Lung microvascular endothelial cell (primary cell): ENCODE measurements at regions not wholly inside any gene's neighbourhood (a gene's known extent, or its start where the extent isn't known, plus 50 kb on each side); places are given as distances from the start of the nearest gene placed in this dataset.
"Not testable (repeated sequence)": the region's sequence is repeated elsewhere in the genome, so short reads cannot be mapped to it uniquely, and the experiment has no call there.

ENCODE experiments used
- DNase-seq, 2 donors: peaks; one replicate each; pipeline versions ENCODE4 v3.0.0 to v3.0.0-alpha.2; 2010; ENCODE audit warnings: low read depth in 2 of 2

- DNase-seq = no peak
These were observed 134.8 kb downstream of the RTP5 start for GRCh38 chr2:242004223-242004901.

DNA sequence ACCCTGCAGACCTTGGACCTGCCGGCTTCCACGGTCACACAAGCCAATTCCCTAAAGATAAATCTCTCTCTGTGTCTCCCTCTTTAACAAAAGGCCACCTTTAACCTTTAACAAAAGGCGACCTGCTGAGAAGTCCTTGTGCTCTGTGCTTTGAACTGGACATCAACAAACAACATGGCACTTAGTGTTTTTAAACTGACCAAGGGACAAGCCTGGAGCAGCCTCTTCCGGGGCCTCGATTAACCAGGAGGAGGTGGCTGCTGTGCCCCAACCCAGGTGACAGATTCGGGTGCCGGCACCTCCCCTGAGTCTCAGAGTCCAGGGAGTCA is 135.3 kb downstream of the RTP5 start:
- DNase-seq = no peak

DNA sequence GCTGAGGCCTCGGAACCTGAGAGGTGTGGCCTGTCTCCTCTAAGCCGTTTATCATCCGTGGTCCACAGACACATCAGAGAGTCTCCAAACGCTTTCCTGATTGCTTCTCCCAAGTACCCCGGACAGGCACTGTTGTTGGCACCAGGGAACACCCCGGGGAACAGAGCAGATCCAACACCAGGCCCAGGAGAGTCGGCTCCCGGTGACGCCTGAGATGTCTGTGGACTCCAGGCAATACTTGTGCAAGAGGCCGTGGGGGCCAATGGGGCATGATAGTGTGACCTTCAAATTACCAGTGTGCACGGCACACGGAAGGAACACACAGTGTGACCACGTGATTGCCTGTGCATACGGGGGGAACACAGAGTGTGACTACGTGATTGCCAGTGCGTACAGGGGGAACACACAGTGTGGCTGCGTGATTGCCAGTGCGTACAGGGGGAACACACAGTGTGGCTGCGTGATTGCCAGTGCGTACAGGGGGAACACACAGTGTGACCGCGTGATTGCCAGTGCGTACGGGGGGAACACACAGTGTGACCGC is 136.6 kb downstream of the RTP5 start:
- not testable (repeated sequence) for DNase-seq

GRCh38 chr2:242008908-242009307 is 139.4 kb downstream of the RTP5 start:
- not testable (repeated sequence) for DNase-seq

GRCh38 chr2:242009846-242010245 is 140.3 kb downstream of the RTP5 start:
- DNase-seq = not testable (repeated sequence)

DNA sequence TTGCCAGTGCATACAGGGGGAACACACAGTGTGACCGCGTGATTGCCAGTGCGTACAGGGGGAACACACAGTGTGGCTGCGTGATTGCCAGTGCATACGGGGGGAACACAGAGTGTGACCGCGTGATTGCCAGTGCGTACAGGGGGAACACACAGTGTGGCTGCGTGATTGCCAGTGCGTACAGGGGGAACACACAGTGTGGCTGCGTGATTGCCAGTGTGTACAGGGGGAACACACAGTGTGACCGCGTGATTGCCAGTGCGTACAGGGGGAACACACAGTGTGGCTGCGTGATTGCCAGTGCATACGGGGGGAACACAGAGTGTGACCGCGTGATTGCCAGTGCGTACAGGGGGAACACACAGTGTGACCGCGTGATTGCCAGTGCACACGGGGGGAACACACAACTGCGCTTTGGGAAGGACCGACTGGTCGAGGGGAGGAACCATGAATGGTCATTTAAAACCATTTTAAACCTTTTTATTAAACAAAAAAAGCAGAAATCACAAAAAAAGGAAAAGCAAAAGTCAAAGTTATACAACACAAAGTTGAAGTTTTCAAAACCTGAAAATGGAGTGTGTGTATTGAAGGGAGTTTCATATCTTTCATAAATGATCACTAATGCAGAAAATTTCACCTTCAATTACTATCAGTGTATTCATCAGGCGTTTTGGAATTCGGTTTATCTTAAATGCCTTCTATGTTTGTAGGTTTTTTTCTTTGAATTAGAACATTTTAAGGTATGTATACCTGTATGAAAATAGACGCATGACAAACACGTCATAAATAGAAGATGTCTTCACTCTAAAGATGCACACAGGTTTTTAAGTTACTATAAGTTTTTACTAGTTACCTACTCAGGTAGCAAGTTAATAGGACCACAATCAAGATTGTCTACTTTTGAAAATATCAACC is 141.0 kb downstream of the RTP5 start:
- not testable (repeated sequence) for DNase-seq

DNA sequence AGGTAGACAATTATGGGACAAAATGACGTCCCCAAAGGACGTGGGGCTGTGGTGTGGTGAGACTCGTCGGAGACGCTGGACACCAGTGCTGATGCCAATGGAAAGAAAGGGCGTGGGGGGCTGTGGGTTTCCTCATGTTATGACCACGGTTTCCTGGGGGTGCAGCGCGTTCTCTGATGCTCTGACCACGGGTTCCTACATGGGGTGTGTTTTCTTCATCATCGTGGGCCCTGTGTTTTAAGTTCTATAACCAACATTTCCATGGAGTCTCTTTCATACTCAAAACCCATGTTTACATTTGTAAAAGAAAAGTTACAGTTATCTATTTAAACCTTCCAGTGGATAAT is 141.6 kb downstream of the RTP5 start:
- DNase-seq = no peak

GRCh38 chr2:242011516-242011915 is 142.0 kb downstream of the RTP5 start:
- no peak for DNase-seq

DNA sequence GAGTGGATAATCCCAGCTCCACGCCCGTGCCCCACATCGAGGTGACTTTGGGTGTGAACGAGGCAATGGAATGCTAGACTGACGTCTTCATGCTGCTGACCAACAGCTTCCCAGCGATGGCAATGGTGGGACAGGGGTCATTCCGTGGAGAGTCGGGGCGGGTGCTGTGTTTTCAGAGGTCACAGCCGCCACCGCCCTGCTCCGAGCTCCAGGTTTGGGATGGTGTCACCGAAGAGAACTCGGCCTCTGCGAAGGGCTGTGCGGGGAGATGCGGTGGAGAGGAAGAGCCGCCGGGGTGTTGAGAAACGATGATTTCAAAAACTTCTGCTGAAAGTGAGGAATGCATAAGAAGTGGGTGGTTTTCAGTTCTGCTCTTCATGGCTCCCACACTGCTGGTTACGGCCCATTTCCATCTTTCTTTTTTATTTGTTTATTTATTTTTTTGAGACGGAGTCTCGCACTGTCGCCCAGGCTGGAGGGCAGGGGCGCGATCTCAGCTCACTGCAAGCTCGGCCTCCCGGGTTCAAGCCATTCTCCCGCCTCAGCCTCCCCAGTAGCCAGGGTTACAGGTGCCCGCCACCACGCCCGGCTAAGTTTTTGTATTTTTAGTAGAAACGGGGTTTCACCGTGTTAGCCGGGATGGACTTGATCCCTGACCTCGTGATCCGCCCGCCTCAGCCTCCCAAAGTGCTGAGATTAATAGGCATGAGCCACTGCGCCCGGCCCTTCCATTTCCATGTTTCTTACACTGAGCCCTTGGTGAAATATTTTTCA is 142.6 kb downstream of the RTP5 start:
- no peak for DNase-seq

DNA sequence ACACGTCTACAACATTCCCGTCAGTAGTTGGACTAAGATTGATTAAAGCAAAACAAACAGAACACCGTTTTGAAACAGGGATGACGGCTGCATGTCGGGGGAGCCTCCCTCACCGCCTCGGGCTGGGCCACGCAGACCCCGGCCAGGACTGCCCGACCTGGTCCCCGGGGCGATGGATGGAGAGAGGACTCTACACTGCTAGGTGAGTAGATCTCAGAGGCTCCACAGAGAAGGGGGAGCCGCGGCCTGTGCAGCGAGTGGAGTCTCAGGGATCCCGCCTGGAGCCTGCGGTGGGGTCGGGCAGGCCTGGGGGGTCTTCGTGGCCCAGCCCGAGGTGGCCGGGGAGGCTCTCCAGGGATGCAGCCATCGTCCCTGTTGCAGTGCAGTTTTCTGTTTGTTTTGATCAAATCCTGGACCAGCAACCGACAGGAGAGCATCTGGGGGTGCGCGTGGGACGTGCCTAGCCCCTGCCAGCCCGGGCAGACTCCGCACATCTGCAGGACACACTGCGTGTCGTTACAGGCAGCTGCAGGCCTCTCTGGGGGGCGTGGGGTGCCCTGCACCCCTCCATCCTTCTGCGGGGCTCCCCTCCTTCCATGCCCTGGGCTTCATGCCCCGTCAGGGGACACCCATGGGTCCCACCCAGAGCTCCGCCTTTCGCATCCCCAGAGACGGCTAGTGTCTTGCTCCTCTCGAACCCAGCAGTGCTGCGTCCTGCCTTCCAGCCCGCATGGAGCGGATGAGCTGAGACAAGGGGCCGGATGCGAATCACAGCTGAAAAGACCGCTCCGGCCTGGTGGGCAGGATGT is 143.6 kb downstream of the RTP5 start:
- DNase-seq = no peak

GRCh38 chr2:242013771-242014170 is 144.2 kb downstream of the RTP5 start:
- no peak for DNase-seq

DNA sequence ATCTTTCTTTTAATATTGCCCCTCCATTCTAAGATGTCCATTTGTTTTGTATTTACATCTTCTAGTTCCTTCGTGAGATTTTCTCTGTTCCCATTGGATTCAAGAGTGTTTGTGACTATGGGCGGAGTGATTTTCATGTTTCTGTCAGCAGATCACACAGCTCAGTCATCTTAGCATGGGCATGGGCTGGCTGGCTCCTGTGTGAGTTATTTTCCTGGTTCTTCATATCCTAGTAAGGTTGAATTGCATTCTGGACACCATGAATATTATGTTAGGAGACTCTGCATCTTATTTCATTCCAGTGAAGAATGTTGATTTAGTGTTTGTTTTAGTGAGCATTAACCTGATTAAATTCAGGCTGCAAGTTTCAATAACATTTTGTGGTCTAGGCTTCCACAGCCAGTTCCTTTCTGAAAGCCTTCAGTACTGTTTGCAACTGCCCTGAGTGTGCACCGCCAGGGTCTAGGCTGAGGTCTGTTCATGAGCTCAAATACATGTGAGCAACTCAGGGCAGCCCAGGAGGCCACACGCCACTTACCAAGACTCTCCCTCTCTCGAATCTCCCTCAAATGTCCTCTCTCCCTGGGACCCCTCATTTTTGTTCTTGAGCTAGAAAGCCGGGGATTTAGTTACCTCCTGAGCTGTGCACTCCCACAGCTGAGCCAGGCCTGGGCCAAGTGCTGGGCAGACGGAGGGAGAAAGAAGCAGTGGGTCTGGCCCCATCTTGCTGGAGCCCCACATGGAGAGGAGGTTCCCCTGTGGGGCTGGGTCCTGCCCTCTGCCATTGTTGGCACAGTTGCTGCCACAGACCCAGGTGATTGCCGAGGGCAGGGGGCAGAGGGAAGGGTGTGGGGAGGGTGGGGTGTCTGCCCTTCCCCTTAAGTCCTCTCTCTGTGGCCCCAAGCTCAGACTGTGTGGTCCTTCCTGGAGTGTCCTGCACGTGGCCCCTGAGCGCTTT is 145.9 kb downstream of the RTP5 start:
- no peak for DNase-seq

- DNase-seq = no peak
These were observed 147.6 kb downstream of the RTP5 start for GRCh38 chr2:242017086-242017485.

DNA sequence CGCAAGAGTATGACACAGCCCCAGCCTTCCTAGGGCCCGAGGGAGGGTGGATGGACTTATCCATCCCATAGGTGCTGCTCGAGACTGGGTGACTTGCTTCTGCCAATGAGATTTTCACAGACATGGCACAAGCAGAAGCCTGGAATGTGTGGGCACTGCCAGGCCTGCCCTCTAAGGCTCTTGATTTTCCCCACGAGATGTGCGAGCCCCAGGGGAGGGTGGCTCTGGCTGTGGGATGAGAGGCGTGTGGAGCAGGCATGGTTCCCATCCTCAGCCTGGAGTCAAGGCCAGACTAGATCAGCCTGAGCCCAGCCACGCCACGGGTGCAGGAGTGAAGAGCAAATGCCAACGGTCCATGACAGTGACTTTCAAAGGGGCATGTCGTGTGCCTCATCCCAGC is 148.9 kb downstream of the RTP5 start:
- DNase-seq = not testable (repeated sequence)

DNA sequence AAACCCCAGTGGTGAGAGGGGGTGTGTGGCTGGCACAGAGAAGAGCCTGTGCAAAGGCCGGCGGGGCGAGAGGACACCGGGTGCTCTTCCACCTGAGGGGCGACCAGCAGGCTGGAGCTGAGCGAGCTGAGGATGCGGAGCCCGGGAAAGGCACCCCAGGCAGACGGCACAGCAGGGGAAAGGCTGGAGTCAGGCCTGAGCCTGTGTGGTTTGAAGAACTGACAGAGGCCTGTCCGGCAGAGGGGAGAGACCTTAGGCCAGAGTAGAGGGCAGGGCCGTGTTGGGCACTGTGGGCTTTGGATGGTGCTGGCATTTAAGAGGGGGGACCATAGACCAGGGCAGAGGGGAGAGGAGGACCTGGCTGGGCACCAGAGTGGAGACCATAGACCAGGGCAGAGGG is 149.8 kb downstream of the RTP5 start:
- DNase-seq = no peak

GRCh38 chr2:242020196-242021004 is 150.9 kb downstream of the RTP5 start:
- DNase-seq = peak in 1 of 2 donors; percentile 44

- no peak for DNase-seq
These were observed 153.2 kb downstream of the RTP5 start for GRCh38 chr2:242022550-242023290.

DNA sequence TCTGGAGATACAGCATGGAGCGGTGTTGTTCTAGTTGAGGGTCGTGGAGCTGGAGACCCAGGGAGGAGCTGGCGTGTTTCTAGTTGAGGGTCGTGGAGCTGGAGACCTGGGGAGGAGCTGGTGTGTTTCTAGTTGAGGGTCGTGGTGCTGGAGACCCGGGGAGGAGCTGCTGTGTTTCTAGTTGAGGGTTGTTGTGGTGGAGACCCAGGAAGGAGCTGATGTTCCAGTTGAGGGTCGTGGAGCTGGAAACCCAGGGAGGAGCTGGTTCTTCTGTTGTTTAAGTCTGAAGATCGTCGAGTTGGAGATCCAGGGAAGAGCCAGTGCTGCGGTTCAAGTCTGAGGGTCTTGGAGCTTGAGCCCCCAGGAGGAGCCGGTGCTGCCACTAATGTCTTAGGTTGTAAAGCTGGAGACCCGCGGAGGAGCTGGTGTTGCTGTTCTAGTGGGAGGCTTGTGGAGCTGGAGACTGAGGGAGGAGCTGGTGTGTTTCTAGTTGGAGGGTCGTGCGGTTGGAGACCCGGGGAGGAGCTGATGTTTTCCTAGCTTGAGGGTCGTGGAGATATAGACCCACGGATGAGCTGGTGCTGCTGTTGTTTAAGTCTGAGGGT is 155.3 kb downstream of the RTP5 start:
- no peak for DNase-seq
